GM23338 (cell line): ENCODE measurements at regions not wholly inside any gene's neighbourhood (a gene's known extent, or its start where the extent isn't known, plus 50 kb on each side); places are given as distances from the start of the nearest gene placed in this dataset.

Experiments
- ATAC-seq: fragments of 200-7000 bp; cut with Tn5 transposase; 3 replicates; pipeline ENCODE4 v1.9.1; 2020
- DNase-seq: peaks from one replicate; pipeline ENCODE4 v3.0.0-alpha.2; 2015; ENCODE audit warnings: low spot score
- H2AFZ ChIP-seq: fragments of 200-600 bp; sonication (generic); 2 replicates; pipeline ENCODE4 v1.8.0; 2016; ENCODE audit warnings: antibody characterized with exemption, mild to moderate bottlenecking, moderate library complexity
- H3F3A ChIP-seq: fragments of 200-600 bp; sonication (generic); replicated peaks from 2 replicates; pipeline ENCODE4 v1.8.0; 2017; ENCODE audit warnings: antibody characterized with exemption, mixed run types, low read depth
- H3K27ac ChIP-seq: fragments of 200-600 bp; sonication (generic); 2 replicates; pipeline ENCODE4 v1.6.1; 2016; ENCODE audit warnings: low read depth
- H3K27me3 ChIP-seq: fragments of 200-600 bp; sonication (generic); 2 replicates; pipeline ENCODE4 v1.8.0; 2016; ENCODE audit warnings: mild to moderate bottlenecking, mixed run types, moderate library complexity; ENCODE audit not compliant: insufficient read depth
- H3K36me3 ChIP-seq: fragments of 200-600 bp; sonication (generic); 2 replicates; pipeline ENCODE4 v1.8.0; 2016; ENCODE audit warnings: mild to moderate bottlenecking; ENCODE audit not compliant: insufficient read depth
- H3K4me1 ChIP-seq: fragments of 200-600 bp; sonication (generic); 2 replicates; pipeline ENCODE4 v1.8.0; 2016; ENCODE audit warnings: mild to moderate bottlenecking, moderate library complexity; ENCODE audit not compliant: insufficient read depth
- H3K4me2 ChIP-seq: fragments of 200-600 bp; sonication (generic); 2 replicates; pipeline ENCODE4 v1.7.1; 2017; ENCODE audit warnings: mixed run types
- H3K4me3 ChIP-seq: fragments of 200-600 bp; sonication (generic); 2 replicates; pipeline ENCODE4 v1.6.1; 2016; ENCODE audit warnings: mixed run types
- H3K79me2 ChIP-seq: fragments of 200-600 bp; sonication (generic); replicated peaks from 2 replicates; pipeline ENCODE4 v1.8.0; 2017; ENCODE audit warnings: mild to moderate bottlenecking; ENCODE audit not compliant: insufficient read depth
- H3K9me2 ChIP-seq: fragments of 200-600 bp; sonication (generic); 2 replicates; pipeline ENCODE4 v1.8.0; 2017; ENCODE audit not compliant: insufficient read depth
- H4K20me1 ChIP-seq: fragments of 200-600 bp; sonication (generic); replicated peaks from 2 replicates; pipeline ENCODE4 v1.8.0; 2017; ENCODE audit warnings: mild to moderate bottlenecking; ENCODE audit not compliant: insufficient read depth
- H3K27ac Mint-ChIP-seq: 2 replicates; pipeline ENCODE4 v1.8.0; 2020; ENCODE audit warnings: inconsistent platforms, mild to moderate bottlenecking, moderate library complexity, mixed read lengths
- H3K27me3 Mint-ChIP-seq: 3 replicates; pipeline ENCODE4 v1.8.0; 2022; ENCODE audit warnings: low read depth, mild to moderate bottlenecking, moderate library complexity, mixed read lengths, inconsistent platforms; ENCODE audit not compliant: insufficient read depth, poor library complexity
- H3K36me3 Mint-ChIP-seq: 3 replicates; pipeline ENCODE4 v1.8.0; 2021; ENCODE audit warnings: low read depth, mild to moderate bottlenecking, inconsistent platforms, moderate library complexity, mixed read lengths
- H3K4me1 Mint-ChIP-seq: 3 replicates; pipeline ENCODE4 v1.8.0; 2020; ENCODE audit warnings: mild to moderate bottlenecking, inconsistent platforms, mixed read lengths
- H3K4me3 Mint-ChIP-seq: 3 replicates; pipeline ENCODE4 v1.8.0; 2021; ENCODE audit warnings: moderate library complexity, mild to moderate bottlenecking, inconsistent platforms, mixed read lengths
- H3K9me3 Mint-ChIP-seq: 3 replicates; pipeline ENCODE4 v1.8.0; 2020; ENCODE audit warnings: moderate library complexity, mild to moderate bottlenecking, inconsistent platforms, mixed read lengths
- CREB1 ChIP-seq: fragments of 250-450 bp; sonication (Bioruptor Pico); IDR thresholded peaks from 2 replicates; pipeline ENCODE4 v1.5.0; 2020; ENCODE audit warnings: low read depth, mild to moderate bottlenecking, moderate library complexity
- CTCF ChIP-seq, 2 experiments: fragments of 200-600 bp in 1 of 2; sonication (generic) in 1 of 2; conservative IDR thresholded peaks; 2 replicates each; pipeline versions ENCODE4 v1.5.1 to v1.6.1; 2016 to 2017; ENCODE audit warnings: antibody characterized with exemption in 2 of 2, low read depth in 2 of 2, mild to moderate bottlenecking in 2 of 2, moderate library complexity in 1 of 2
- ETS1 ChIP-seq: IDR thresholded peaks from 2 replicates; pipeline ENCODE4 v1.6.1; 2016; ENCODE audit warnings: antibody characterized with exemption
- EZH2 ChIP-seq: fragments of 200-600 bp; sonication (generic); IDR thresholded peaks from one replicate; pipeline ENCODE4 v1.8.0; 2017; ENCODE audit warnings: antibody characterized with exemption, mild to moderate bottlenecking, low read depth; ENCODE audit not compliant: unreplicated experiment
- EZH2phosphoT487 ChIP-seq: fragments of 200-600 bp; sonication (generic); IDR thresholded peaks from one replicate; pipeline ENCODE4 v1.8.1; 2018; ENCODE audit warnings: antibody characterized with exemption; ENCODE audit not compliant: unreplicated experiment
- JUNB ChIP-seq: IDR thresholded peaks from one replicate; pipeline ENCODE4 v1.6.1; 2016; ENCODE audit warnings: antibody characterized with exemption; ENCODE audit not compliant: unreplicated experiment
- POLR2AphosphoS5 ChIP-seq: IDR thresholded peaks from 2 replicates; pipeline ENCODE4 v1.6.1; 2016; ENCODE audit warnings: antibody characterized with exemption, low read depth
- STAT1 ChIP-seq: IDR thresholded peaks from one replicate; pipeline ENCODE4 v1.6.1; 2016; ENCODE audit warnings: antibody characterized with exemption; ENCODE audit not compliant: unreplicated experiment
- ZNF114 ChIP-seq: fragments of 250-450 bp; sonication (Bioruptor Pico); IDR thresholded peaks from 2 replicates; pipeline ENCODE4 v1.5.0; 2020; ENCODE audit warnings: mild to moderate bottlenecking, moderate library complexity
- ZNF331 ChIP-seq: fragments of 250-450 bp; sonication (Bioruptor Pico); IDR thresholded peaks from 2 replicates; pipeline ENCODE4 v1.5.0; 2020; ENCODE audit warnings: low read depth, mild to moderate bottlenecking, moderate library complexity
- TF ChIP-seq, protein P1 (sequence below): IDR thresholded peaks from one replicate; pipeline ENCODE4 v1.6.1; 2018; ENCODE audit warnings: antibody characterized with exemption; ENCODE audit not compliant: unreplicated experiment

GRCh38 chr9:87792831-87793288 is 66.9 kb downstream of the CTSL start:
- H4K20me1 ChIP-seq, result no peaks in the 10 kb centered on the region
- no peaks in the 10 kb centered on the region for H3K27me3 Mint-ChIP-seq
- ATAC-seq, result peak; percentile 69
- peak overlapping the region; percentile 59; the same call in 1 of the 2 replicates for H2AFZ ChIP-seq
- no peak overlapping the region for H3K4me3 Mint-ChIP-seq
- no peaks in the 10 kb centered on the region for H3F3A ChIP-seq
- H3K27ac ChIP-seq, result no peak overlapping the region
- H3K9me3 Mint-ChIP-seq, result no peaks in the 10 kb centered on the region
- H3K27ac Mint-ChIP-seq, result no peak overlapping the region
- peak; percentile 42 for DNase-seq
- H3K4me3 ChIP-seq, result no peak overlapping the region
- no peaks in the 10 kb centered on the region for H3K4me1 ChIP-seq
- H3K36me3 ChIP-seq, result no peaks in the 10 kb centered on the region
- H3K36me3 Mint-ChIP-seq, result no peaks in the 10 kb centered on the region
- H3K9me2 ChIP-seq, result no peaks in the 10 kb centered on the region
- no peaks in the 10 kb centered on the region for H3K79me2 ChIP-seq
- H3K4me1 Mint-ChIP-seq, result peaks cover 1% of the 10 kb centered on the region; the same call in 2 of the 3 replicates
- no peak overlapping the region for H3K4me2 ChIP-seq
- no peak for TF ChIP-seq ZNF114 (CRISPR knock-in tag)
- TF ChIP-seq CTCF (conservative IDR thresholded peaks at IDR 0.05; ENCODE audit: low read depth in 2 of 2), result 0 out of 4 replicates have a peak, but pooled peaks have one; percentile 3 to 26
- TF ChIP-seq JUNB, result no peak
- TF ChIP-seq, protein P1, sequence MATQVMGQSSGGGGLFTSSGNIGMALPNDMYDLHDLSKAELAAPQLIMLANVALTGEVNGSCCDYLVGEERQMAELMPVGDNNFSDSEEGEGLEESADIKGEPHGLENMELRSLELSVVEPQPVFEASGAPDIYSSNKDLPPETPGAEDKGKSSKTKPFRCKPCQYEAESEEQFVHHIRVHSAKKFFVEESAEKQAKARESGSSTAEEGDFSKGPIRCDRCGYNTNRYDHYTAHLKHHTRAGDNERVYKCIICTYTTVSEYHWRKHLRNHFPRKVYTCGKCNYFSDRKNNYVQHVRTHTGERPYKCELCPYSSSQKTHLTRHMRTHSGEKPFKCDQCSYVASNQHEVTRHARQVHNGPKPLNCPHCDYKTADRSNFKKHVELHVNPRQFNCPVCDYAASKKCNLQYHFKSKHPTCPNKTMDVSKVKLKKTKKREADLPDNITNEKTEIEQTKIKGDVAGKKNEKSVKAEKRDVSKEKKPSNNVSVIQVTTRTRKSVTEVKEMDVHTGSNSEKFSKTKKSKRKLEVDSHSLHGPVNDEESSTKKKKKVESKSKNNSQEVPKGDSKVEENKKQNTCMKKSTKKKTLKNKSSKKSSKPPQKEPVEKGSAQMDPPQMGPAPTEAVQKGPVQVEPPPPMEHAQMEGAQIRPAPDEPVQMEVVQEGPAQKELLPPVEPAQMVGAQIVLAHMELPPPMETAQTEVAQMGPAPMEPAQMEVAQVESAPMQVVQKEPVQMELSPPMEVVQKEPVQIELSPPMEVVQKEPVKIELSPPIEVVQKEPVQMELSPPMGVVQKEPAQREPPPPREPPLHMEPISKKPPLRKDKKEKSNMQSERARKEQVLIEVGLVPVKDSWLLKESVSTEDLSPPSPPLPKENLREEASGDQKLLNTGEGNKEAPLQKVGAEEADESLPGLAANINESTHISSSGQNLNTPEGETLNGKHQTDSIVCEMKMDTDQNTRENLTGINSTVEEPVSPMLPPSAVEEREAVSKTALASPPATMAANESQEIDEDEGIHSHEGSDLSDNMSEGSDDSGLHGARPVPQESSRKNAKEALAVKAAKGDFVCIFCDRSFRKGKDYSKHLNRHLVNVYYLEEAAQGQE, result no peak
- no peak for TF ChIP-seq ZNF331 (CRISPR knock-in tag)
- no peak for TF ChIP-seq EZH2phosphoT487
- no peak for TF ChIP-seq POLR2AphosphoS5
- TF ChIP-seq EZH2, result no peak
- no peaks in the 10 kb centered on the region for H3K27me3 ChIP-seq

DNA sequence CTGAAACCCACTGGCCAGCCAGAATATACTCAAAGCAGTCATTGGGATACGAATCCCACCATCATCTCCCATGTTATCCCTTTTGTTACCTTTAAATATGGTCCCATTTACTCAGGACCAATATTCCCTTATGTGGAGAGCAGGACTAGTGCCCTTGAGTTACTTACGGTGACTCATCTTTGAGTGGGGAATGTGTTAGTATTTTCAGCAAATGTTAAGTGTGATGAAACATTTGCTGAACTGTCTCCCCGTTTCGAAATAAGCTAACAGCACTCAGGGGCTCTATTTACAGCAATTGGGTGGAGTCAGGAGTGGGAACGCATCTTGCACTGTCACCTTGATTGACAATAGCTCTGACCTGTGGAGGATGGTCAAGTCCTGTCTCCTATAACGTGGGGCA is 67.4 kb downstream of the CTSL start:
- H3K4me1 Mint-ChIP-seq, result no peaks in the 10 kb centered on the region
- H3K4me1 ChIP-seq, result no peaks in the 10 kb centered on the region
- no peak overlapping the region for H3K4me3 Mint-ChIP-seq
- no peak overlapping the region for H3K4me3 ChIP-seq
- no peaks in the 10 kb centered on the region for H3K9me3 Mint-ChIP-seq
- H3K9me2 ChIP-seq, result no peaks in the 10 kb centered on the region
- H3K27ac ChIP-seq, result no peak overlapping the region
- H3K79me2 ChIP-seq, result no peaks in the 10 kb centered on the region
- no peaks in the 10 kb centered on the region for H3F3A ChIP-seq
- no peak for DNase-seq
- no peak overlapping the region for H3K27ac Mint-ChIP-seq
- H3K4me2 ChIP-seq, result no peak overlapping the region
- H4K20me1 ChIP-seq, result no peaks in the 10 kb centered on the region
- ATAC-seq, result no peak
- H2AFZ ChIP-seq, result peak overlapping the region; percentile 59; the same call in 1 of the 2 replicates
- no peaks in the 10 kb centered on the region for H3K36me3 Mint-ChIP-seq
- H3K27me3 ChIP-seq, result no peaks in the 10 kb centered on the region
- no peaks in the 10 kb centered on the region for H3K27me3 Mint-ChIP-seq
- H3K36me3 ChIP-seq, result no peaks in the 10 kb centered on the region
- TF ChIP-seq STAT1 (no peak), EZH2 (no peak), CTCF (conservative IDR thresholded peaks at IDR 0.05; ENCODE audit: low read depth in 2 of 2) (no peak), POLR2AphosphoS5 (no peak), ZNF331 (CRISPR knock-in tag) (no peak), CREB1 (CRISPR knock-in tag) (no peak), ETS1 (no peak), ZNF114 (CRISPR knock-in tag) (no peak), EZH2phosphoT487 (no peak)
